ENCODE measurements at regions not wholly inside any gene's neighbourhood (a gene's known extent, or its start where the extent isn't known, plus 50 kb on each side); places are given as distances from the start of the nearest gene placed in this dataset.

GRCh38 chr1:221169447-221169889 lies 290.2 kb downstream of the HLX start (continued):
- TF ChIP-seq, protein P1, sequence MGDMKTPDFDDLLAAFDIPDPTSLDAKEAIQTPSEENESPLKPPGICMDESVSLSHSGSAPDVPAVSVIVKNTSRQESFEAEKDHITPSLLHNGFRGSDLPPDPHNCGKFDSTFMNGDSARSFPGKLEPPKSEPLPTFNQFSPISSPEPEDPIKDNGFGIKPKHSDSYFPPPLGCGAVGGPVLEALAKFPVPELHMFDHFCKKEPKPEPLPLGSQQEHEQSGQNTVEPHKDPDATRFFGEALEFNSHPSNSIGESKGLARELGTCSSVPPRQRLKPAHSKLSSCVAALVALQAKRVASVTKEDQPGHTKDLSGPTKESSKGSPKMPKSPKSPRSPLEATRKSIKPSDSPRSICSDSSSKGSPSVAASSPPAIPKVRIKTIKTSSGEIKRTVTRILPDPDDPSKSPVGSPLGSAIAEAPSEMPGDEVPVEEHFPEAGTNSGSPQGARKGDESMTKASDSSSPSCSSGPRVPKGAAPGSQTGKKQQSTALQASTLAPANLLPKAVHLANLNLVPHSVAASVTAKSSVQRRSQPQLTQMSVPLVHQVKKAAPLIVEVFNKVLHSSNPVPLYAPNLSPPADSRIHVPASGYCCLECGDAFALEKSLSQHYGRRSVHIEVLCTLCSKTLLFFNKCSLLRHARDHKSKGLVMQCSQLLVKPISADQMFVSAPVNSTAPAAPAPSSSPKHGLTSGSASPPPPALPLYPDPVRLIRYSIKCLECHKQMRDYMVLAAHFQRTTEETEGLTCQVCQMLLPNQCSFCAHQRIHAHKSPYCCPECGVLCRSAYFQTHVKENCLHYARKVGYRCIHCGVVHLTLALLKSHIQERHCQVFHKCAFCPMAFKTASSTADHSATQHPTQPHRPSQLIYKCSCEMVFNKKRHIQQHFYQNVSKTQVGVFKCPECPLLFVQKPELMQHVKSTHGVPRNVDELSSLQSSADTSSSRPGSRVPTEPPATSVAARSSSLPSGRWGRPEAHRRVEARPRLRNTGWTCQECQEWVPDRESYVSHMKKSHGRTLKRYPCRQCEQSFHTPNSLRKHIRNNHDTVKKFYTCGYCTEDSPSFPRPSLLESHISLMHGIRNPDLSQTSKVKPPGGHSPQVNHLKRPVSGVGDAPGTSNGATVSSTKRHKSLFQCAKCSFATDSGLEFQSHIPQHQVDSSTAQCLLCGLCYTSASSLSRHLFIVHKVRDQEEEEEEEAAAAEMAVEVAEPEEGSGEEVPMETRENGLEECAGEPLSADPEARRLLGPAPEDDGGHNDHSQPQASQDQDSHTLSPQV (IDR thresholded peaks at IDR 0.05) = no peak
- TF ChIP-seq NFXL1 (IDR thresholded peaks at IDR 0.05; ENCODE audit: borderline replicate concordance) = no peak
- no peak for TF ChIP-seq JUNB (IDR thresholded peaks at IDR 0.05)
- no peak for TF ChIP-seq CHD4 (IDR thresholded peaks at IDR 0.05)
- TF ChIP-seq TBL1XR1 (IDR thresholded peaks at IDR 0.05; ENCODE audit: low read depth, low read length) = no peak
- no peak for TF ChIP-seq KLF5 (IDR thresholded peaks at IDR 0.05; ENCODE audit: partially characterized antibody)
- TF ChIP-seq BCL11A (IDR thresholded peaks at IDR 0.05; ENCODE audit: low read depth, low read length) = no peak
- TF ChIP-seq POLR2AphosphoS2 (IDR thresholded peaks at IDR 0.05; ENCODE audit: low read depth, low read length) = no peak

GRCh38 chr1:221170171-221170570 lies 290.9 kb downstream of the HLX start:
- in situ Hi-C loops (cut with MboI) = no loop called here

More at GRCh38 chr1:221170171-221170570, 290.9 kb downstream of the HLX start:
- Histone ChIP-seq H2AFZ (ENCODE audit: control insufficient read depth, low read depth, low read length) (no peak overlapping the region), H3K4me2 (ENCODE audit: control insufficient read depth, insufficient read depth) (no peak overlapping the region), H3K9ac (ENCODE audit: control insufficient read depth, insufficient read depth, low read length) (no peak overlapping the region), H3K79me2 (ENCODE audit: control insufficient read depth, insufficient read depth, low read length) (no peaks in the 10 kb centered on the region), H3K27me3 (replicated peaks in 1 of 2; ENCODE audit: control insufficient read depth in 2 of 2, insufficient read depth in 2 of 2, low read length in 1 of 2) (no peaks in the 10 kb centered on the region; a peak in 1 of 4 replicates), H3K4me3 (no peak overlapping the region), H3K27ac (ENCODE audit: control insufficient read depth, insufficient read depth) (no peak overlapping the region), H3K9me3 (replicated peaks; ENCODE audit: control insufficient read depth, insufficient read depth, low read length) (no peaks in the 10 kb centered on the region; the same call in 1 of the 3 replicates), H3K36me3 (ENCODE audit: control insufficient read depth in 2 of 2, insufficient read depth in 2 of 2, low read length in 1 of 2) (no peaks in the 10 kb centered on the region), H4K20me1 (ENCODE audit: control insufficient read depth, insufficient read depth) (no peaks in the 10 kb centered on the region), H3K4me1 (ENCODE audit: control insufficient read depth, insufficient read depth, low read length) (peaks cover 15% of the 10 kb centered on the region)
- RAD21 ChIA-PET (ENCODE audit: unreplicated experiment) = no interaction called here
- intact Hi-C loops (cut with micrococcal nuclease; ENCODE audit: unreplicated experiment) = no loop called here
- no TSS peak for BruUV-seq (replicated peaks)
- SMC1A ChIA-PET (ENCODE audit: uncharacterized antibody, unreplicated experiment) = interaction anchor here (1.2 kb wide), 1 partner anchor 34 kb away, joined by 5 read pairs; no protein-coding TSS in a partner anchor
- FAIRE-seq (no peak), DNase-seq (ENCODE audit: low read depth, low spot score) (no peak), ATAC-seq (no peak)
- TF ChIP-seq EGR1 (IDR thresholded peaks at IDR 0.05; ENCODE audit: borderline replicate concordance in 1 of 2, low read depth in 2 of 2, low read length in 2 of 2) (no peak), SP1 (IDR thresholded peaks at IDR 0.05; ENCODE audit: low read depth, low read length) (no peak), CBX5 (IDR thresholded peaks at IDR 0.05; ENCODE audit: low read depth) (no peak), JUND (IDR thresholded peaks at IDR 0.05; ENCODE audit: low read depth, low read length) (no peak), TCF7 (IDR thresholded peaks at IDR 0.05; ENCODE audit: borderline replicate concordance) (no peak), NFYA (IDR thresholded peaks at IDR 0.05; ENCODE audit: borderline replicate concordance, low read depth, low read length) (no peak), ASH2L (IDR thresholded peaks at IDR 0.05; ENCODE audit: borderline replicate concordance, low read depth) (no peak)
- POLR2A ChIA-PET = no interaction called here
- CTCF ChIA-PET = no interaction called here
